ENCODE measurements at regions not wholly inside any gene's neighbourhood (a gene's known extent, or its start where the extent isn't known, plus 50 kb on each side); places are given as distances from the start of the nearest gene placed in this dataset.
"Not testable (repeated sequence)": the region's sequence is repeated elsewhere in the genome, so short reads cannot be mapped to it uniquely, and the experiment has no call there.

GRCh38 chr7:131026297-131027000, 292.4 kb upstream of the KLF14 start:
- DNase-seq (ENCODE audit: low read depth, low spot score) = peak; percentile 18
- peak overlapping the region; percentile 57 for H3K27ac ChIP-seq

DNA sequence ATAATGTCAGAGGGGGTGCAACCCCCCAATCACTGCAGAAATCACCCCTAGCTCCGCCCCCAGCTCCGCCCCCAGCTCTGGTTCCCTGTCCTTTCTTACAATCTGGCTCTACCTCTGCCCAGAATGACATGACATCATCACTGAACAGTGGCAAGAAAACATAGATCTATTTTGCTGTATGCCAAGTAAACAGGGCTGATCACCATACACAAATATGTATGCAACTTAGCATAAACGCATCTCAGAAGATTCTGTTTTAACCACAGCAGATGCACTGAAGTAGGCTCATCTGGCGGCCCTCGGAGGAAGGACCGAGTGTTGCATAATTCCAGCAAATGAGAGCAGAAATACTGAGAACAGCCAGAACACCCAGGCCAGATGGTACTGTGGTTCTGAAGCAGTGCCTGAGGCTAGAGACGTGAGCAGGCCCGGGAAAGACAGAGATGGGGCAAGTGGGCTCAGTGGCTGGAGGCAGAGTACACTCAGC, 293.3 kb upstream of the KLF14 start:
- H3K27ac ChIP-seq = peak overlapping the region; percentile 57
- DNase-seq (ENCODE audit: low read depth, low spot score) = no peak

DNA sequence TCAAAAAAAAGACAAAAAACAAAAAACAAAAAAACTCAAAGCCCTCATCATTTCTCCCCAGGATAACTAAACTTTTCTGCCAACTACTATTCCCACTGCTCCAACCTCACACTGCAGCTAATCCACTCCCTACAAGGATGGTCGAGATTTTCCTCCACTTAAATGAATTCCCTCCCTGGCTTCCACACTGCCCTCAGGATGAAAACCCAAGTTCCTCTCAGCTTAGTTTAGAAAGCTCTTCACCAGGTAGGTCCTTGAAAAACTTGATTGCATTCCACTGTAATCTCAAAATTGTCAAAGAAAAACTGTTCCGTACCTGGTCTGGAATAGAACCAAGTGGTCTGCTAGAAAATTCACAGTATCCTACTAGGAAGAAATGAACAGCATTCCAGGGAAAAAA, 294.3 kb upstream of the KLF14 start:
- no peak overlapping the region for H3K27ac ChIP-seq
- DNase-seq (ENCODE audit: low read depth, low spot score) = no peak

DNA sequence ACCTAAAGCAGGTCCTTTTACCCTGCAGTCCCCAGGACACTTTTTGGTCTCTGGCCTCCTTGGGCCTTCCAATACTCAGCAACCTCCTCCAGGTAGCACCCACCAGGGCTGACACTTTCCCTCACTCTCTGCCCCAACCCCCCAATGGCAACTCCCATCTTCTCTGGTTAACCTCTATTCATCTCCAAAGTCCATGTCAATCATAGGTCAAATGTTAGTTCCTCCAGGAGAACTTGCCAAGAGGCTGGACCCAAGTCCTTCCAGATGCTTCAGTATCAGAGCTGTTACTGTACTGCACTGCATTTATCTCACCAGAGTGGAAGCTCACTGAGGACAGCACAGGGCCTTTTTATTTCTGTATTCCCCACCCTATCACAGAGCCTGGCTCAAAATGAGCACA, 295.0 kb upstream of the KLF14 start:
- no peak overlapping the region for H3K27ac ChIP-seq
- no peak for DNase-seq (ENCODE audit: low read depth, low spot score)

DNA sequence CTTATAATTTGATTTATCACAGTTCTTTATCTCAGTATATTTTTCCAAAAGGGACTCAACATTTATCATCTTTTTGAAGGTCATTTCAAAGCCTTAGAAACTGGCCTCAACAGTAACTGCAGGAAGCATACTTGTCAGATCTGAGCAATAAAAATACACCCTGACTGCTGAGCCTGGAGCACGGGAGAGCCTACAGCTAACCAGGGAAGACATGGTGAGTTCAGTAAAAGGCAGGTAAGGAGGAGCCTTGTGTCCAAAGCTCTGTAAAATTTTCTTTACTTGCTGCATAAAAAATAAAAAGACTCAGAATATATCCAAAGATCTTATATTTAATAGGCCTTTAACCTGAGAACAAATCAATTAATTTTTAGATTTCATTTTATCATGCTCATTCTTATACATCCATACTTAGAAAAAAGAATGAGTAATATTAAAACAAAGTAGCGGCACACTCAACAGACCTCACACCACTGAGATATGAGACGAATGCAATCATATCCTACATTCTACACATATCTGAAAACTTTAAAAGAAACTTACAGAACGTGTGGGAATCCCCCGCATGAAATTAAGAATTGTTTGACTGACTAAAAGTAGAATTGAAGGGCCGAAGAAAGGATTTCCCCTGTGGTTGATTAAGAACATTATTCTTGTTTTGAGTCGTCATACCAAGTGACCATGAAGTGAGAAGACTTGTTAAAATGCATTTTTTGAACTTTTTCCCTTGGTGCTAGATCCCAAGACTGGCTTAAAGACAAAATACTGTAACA, 296.4 kb upstream of the MKLN1 start:
- DNase-seq (ENCODE audit: low read depth, low spot score) = no peak
- H3K27ac ChIP-seq = no peak overlapping the region

DNA sequence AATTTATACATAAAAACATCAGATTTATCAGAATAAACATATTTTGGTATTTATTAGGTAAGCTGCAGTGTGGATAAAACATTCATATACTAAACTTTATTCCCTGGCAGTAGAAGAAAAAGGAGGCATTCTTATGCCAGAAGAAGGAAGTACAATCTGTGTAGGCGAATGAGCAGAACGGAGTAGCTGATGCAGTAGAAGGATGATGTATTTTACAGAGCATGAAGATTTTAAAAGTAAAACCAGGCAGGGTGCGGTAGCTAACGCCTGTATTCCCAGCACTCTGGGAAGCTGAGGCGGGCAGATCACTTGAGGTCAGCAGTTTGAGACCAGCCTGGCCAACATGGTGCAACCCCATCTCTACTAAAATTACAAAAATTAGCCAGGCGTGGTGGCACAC, 294.9 kb upstream of the MKLN1 start:
- no peak for DNase-seq (ENCODE audit: low read depth, low spot score)
- H3K27ac ChIP-seq = no peak overlapping the region

DNA sequence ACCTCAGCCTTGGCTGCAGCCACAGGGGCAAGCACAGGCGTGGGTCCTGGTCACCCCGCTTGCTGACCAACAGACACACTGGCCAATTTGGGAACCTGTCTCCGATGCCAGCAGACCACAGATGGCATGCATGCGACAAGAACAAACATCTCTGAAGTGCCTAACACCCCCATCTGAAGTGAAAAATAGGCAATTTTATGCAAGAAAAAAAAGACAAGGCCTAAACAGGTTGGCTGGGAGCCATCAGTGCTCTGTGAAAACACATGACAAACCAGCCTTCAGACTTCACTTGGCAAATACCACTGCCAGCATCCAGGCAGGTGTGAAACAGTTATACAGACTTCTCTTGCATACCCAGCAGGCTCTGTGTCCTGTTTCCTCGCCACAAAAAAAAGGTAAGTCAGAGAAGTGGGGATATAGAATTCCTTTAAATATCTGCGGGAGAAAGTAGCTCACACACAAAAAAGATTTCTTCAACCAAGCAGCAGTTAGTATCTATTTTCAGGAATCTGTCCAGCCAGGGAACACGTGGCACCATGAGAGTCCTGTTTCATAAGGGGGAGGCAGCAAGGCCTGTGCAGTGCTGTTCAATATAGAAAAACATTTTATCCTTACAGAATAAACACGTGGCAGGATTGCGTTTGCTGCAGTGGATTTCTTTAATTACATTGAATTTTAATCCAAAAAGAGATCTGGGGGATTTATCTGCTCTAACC, 293.4 kb upstream of the MKLN1 start:
- H3K27ac ChIP-seq = no peak overlapping the region
- DNase-seq (ENCODE audit: low read depth, low spot score) = no peak

GRCh38 chr7:131035088-131035770, 292.4 kb upstream of the MKLN1 start:
- no peak overlapping the region for H3K27ac ChIP-seq
- DNase-seq (ENCODE audit: low read depth, low spot score) = no peak

DNA sequence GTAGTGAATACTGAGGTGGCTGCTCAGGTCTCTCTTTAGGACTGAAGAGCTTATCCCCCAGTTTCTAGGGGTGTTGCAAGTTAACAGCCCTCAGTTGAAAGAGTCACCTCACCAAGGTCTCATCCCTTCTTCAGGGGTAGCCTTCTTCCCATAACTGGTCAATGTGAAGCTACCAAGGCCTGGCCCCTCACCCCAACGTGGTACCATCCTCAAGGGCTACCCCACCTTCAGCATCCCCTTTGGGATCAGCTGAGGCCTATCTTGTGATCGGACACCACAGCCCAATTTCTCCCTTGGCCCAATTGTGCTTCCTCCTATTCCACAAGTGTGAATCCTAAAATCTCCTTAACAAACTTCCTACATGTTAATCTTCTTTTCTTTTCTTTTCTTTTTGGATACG, 289.5 kb upstream of the MKLN1 start:
- H3K27ac ChIP-seq = no peak overlapping the region
- DNase-seq (ENCODE audit: low read depth, low spot score) = no peak

- peak overlapping the region; percentile 33 for H3K27ac ChIP-seq
- DNase-seq (ENCODE audit: low read depth, low spot score) = no peak
Measured at GRCh38 chr7:131039355-131039762, 288.3 kb upstream of the MKLN1 start.

DNA sequence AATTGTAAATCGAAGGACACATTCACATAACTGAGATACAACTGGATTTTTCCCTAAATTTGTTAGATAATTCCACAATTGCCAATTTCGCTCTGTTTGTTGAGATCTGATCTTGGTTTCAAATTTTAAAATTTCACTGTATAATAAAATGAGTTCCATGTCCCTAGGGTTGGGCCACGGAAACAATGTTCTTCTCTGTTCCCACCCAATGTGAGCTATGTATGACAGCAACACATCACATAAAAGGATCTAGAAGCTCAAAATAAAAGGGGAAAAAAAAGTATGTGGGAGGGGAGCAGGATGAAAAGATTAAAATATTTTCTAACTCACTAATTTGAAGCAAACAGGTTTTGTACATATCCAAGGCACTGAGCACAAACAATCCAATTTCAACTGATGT, 287.8 kb upstream of the MKLN1 start:
- no peak for DNase-seq (ENCODE audit: low read depth, low spot score)
- H3K27ac ChIP-seq = peak overlapping the region; percentile 33

DNA sequence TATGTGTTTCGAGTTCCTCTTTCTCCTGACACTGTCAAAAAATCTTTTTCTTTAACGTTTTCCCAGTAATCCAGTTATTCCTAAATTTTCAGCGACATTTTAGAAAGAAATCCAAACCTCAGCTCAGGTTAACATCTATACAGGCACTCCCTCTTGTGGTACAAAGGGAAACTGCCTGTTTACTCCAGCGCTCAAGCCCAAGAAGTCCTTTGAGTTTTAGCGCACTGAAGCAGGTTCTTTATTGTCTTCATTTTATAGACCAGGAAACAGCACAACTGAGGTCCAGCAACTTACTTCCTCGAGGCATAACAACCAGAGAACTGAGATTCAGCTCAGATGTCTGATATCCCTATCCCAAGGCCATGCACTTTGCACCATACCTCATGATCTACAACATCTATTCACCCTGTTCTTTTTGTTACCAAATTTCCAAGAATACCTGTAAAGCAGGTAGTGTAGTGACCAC, 287.2 kb upstream of the MKLN1 start:
- peak; percentile 8 for DNase-seq (ENCODE audit: low read depth, low spot score)
- peak overlapping the region; percentile 33 for H3K27ac ChIP-seq

GRCh38 chr7:131041012-131041695, 286.5 kb upstream of the MKLN1 start:
- H3K27ac ChIP-seq = not testable (repeated sequence)

GRCh38 chr7:131042269-131043160, 285.2 kb upstream of the MKLN1 start:
- no peak for DNase-seq (ENCODE audit: low read depth, low spot score)
- no peak overlapping the region for H3K27ac ChIP-seq

More at GRCh38 chr7:131041012-131041695, 286.5 kb upstream of the MKLN1 start:
- DNase-seq (ENCODE audit: low read depth, low spot score) = not testable (repeated sequence)

GRCh38 chr7:131045526-131045925, 282.1 kb upstream of the MKLN1 start:
- no peak for DNase-seq (ENCODE audit: low read depth, low spot score)
- H3K27ac ChIP-seq = no peak overlapping the region

GRCh38 chr7:131046246-131046645, 281.4 kb upstream of the MKLN1 start:
- no peak for DNase-seq (ENCODE audit: low read depth, low spot score)
- no peak overlapping the region for H3K27ac ChIP-seq

GRCh38 chr7:131047651-131048304, 279.9 kb upstream of the MKLN1 start:
- no peak for DNase-seq (ENCODE audit: low read depth, low spot score)
- H3K27ac ChIP-seq = no peak overlapping the region

DNA sequence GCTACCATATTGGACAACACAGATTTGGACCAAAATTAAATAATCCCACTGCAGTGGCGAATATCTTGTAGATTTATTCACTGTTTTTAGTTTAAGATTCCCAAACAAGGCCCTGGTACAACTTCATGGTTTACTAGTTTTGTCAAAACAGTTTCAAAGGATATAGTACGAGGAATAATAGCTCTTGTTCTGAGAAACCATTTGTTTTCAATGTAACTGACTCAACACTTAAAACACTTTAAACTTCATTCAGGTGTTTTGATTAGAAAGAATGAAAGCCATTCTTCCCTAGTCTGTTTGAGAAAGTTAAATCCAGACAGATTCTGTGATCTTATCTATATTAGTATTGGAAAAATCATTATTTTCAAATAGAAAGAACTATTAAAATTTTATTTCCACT, 276.4 kb upstream of the MKLN1 start:
- no peak overlapping the region for H3K27ac ChIP-seq
- DNase-seq (ENCODE audit: low read depth, low spot score) = no peak

Data from epithelial cell of prostate (primary cell).